HG03378 (cell line): ENCODE measurements at regions not wholly inside any gene's neighbourhood (a gene's known extent, or its start where the extent isn't known, plus 50 kb on each side); places are given as distances from the start of the nearest gene placed in this dataset.
A peak's percentile ranks its signal among the peaks of the same experiment; 100 is the strongest.

Source experiments
- ATAC-seq: cut with Tn5 transposase; IDR thresholded peaks from one replicate; pipeline ENCODE4 v1.9.1; 2021; ENCODE audit warnings: mild to moderate bottlenecking, moderate library complexity; ENCODE audit not compliant: unreplicated experiment

DNA sequence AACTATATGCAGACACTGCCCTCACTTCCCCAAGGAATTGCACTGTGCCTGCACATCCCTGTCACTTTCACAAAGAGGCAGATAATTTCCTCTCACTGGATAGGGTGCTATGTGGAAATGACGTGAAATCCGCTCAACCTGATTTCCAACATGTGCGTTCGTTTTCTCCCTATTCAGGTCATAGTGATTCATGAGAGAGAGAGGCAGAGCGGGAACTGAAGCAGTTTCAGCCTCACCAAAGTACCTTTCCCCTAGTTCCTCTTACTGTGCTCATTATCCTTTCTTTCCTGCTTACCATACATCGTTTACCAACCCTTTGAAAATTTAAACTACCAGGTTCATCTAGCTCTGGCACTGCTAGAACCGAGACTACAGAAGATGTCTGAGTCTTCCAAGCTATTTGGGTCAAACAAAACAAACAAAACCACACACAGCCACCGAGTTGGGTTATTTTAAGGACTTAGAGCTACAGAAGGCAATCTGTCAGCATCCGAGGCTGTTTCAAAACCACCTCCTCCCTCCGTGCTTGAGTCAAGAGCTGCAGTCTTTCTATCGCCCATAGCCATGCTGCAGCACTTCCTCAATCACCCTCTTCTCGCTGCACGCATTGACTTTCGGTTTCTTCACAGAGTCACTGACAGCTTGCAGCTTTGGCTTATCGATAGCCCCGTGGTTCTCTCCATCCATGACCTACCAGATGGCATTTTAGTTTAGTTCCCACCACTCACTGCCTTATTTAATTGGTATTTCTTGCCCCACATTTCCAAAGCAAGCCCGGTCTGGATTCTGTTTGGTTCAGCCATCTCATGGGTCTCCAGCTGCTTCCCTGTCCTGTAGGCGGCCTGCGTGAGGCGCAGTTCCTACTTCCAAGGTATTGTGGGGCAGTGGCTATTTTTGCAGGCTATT lies 1395.8 kb downstream of the EFNB2 start:
- peak; percentile 96 for ATAC-seq

DNA sequence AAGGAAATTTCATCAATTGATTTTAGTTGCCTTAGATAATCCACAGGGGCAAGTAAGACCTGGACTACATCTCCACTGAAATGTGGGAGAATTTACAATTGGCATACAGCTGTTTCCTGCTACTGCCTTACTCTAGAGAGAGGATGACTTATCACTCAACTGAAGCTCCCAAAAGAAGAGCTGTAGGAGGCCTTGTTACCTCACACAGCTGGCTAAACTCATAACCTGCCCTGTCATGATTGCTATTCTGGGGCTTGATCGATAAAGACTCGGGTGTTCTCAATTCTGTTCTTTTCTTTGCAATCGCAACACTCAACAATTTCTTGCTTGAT lies 1396.4 kb downstream of the EFNB2 start:
- ATAC-seq, result peak; percentile 21

DNA sequence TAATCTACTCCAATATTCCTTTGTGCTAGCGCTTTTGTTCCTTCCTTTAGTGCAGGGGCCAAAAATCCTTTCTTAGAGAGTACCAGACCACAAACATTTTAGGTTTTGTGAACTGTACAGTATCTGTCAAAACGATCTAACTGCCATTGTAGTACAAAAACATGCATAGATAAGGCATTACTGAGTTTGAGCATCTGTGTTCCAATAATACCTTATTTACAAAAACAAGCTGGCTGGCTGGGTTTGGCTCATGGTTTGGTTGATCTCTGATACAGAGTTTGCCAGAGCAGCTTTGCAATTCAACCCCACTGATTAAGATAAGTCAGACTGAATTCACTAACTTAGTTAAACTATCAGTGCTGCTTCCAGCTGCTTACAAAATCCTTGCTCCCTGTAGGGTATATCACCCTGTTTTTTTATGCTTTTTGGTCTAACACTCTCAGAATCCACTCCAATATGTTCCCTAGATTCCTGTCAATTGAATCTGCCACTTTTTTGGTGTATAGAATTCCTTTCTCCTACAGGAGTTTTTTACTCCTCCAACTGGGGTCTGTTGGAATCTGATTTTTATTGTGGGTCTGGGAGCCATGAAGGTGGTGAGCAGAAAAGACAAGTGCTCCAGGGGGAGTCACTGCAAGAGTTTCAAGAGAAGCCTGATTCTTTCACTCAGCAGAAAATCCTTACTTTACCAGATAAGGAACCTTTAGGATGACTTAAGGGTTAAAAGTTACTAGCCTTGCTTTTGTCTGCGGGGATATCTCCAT lies 1399.4 kb downstream of the EFNB2 start:
- ATAC-seq, result no peak

DNA sequence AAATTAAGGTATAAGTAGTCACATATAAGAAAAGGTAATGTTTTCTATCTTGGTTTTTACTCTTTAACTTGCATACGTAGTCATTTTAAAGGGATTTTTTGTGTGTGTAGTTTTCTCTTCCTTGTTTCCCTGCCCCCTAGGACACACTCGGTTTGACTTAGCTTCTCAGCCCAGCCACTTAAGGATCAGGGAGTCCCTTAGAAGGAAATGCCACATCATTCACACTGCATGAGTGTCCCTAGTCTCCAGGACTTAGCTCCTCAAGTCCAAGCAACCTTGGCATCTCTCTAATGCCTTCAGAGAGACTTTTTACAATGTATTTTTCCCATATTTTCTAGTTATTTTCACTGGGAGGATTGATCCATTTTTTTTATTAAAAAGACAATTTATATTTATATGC lies 1407.7 kb downstream of the EFNB2 start:
- no peak for ATAC-seq

DNA sequence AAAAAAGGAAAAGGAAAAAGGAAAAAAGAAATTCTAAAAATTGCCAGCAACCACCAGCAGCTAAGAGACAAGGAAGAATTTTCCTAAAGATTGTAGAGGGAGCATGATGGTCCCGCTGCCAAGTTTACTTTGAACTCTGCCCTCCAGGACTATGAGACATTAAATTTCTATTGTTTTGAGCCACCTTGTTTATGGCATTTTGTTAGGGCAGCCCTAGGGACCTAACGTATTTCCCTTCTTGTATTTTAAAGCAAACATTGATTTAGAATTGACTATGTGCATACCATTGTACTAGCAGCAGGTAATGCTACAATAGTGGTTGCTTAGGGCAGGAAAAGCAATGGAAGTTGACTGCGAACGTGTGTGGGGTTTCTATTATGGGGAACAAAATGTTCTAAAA lies 1414.2 kb downstream of the EFNB2 start:
- ATAC-seq, result no peak

DNA sequence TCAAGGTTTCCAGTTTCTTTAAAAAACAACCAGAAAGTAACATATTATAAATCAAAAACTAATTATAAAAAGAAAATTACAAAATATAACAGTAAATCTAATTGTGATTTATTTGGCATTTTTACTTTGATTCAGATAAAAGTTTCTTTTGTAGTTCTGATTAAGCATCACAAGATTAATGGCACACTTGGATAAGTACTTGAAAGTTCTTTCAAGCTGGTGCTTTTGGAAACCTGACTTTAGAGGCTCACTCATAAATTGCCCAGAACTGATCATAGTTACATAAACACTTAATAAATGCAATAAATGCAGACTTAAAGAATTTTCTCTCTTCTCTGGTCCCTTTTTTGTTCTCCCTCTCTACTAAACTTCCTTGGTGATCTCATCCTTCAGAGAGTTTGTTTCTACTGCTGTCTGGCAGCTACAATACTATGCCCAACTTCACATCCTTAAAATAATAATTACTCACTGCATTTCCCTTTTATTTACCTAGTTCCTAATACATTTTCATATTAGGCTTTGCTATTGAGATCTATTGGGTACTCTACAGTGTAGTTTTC lies 1417.0 kb downstream of the EFNB2 start:
- no peak for ATAC-seq

DNA sequence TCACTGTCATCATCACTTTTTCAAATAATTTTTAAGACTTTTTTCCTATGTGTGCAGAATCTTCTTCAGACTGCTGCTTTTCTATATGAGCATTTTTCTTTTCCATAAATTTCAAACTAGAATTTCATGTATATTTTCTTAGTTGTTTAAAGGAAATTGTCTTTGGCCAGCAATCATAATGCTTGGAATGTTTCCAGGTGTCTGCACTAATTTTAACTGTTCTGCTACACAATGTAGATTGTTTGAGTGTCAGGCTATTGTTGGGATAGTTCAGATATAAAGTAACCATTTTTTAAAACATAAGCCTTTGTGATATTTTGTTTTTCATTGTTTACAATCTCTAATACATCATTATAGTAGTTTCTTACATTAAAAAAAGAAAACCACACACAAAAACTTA lies 1418.5 kb downstream of the EFNB2 start:
- no peak for ATAC-seq

DNA sequence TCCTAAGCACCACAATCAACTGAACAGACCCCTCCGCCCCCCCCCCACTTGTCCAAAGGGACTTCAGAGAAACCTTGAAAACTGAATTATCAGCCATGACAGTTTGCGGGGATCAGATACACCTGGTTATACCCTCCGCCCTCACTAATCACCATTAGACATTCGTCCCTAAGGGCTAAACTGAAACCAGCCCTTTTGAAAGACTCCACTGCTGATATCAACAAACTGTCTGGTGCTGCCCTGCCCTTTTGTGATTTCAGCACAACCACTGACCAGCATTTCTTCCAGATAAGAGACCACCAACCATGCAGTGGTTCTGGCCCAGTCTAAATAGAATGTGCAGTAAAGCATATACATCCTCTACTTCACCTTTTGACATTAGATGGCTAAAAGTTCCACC lies 1422.9 kb downstream of the EFNB2 start:
- no peak for ATAC-seq

DNA sequence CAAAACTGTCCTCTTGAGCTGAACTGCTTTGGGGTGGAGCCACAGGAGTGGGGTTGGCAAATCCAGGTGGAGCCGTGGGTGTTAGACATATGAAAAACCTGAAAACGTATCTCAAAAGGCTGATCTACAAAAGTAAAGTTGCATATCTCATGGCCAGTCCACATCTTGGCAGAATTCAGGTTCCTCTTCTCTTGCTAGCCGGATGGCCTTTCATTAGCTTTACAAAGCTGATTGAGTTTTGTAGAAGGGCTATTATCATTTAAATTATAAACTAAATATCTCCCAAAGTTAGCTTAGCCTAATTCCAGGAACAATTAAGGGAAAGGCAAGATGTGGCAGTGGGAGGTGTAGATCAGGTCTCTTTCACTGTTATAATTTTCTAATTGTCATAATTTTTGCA lies 1427.7 kb downstream of the EFNB2 start:
- no peak for ATAC-seq

DNA sequence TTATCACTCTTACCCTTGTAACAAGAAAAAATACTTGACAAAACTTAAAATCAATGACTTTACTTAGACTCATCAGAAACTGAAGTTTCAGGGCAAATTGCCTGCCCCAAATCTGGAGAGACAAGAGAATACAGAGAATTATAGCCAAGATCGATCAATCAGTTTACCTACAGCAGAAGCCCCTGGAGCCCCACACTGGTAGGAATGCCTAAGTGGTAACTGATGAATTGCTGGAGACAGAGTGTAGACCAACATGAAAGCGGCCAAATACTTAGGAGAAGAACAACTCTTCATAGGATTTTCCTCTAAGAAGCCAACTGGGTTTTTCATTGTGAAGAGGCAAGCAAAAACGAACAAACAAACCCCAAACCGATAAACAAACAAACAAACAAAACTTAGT lies 1430.0 kb downstream of the EFNB2 start:
- no peak for ATAC-seq

DNA sequence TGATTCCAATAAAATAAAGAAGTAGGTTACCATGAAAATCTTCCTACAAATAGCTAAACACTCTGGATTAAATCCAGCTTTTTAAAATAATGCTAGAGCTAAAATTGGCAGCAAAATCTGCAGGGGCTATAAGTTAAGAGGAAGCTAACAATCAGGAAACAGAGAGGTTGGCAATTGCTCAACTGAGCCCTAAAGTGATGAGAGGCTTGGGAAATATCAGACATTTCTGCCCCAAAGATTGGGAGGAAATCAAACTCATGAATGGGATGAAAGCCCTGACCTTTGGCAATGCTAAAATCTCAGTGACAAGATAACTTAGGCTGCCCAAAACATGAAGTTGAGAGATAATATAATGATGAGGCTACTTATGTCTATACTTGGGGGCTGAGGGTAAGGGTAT lies 1437.9 kb downstream of the EFNB2 start:
- no peak for ATAC-seq

DNA sequence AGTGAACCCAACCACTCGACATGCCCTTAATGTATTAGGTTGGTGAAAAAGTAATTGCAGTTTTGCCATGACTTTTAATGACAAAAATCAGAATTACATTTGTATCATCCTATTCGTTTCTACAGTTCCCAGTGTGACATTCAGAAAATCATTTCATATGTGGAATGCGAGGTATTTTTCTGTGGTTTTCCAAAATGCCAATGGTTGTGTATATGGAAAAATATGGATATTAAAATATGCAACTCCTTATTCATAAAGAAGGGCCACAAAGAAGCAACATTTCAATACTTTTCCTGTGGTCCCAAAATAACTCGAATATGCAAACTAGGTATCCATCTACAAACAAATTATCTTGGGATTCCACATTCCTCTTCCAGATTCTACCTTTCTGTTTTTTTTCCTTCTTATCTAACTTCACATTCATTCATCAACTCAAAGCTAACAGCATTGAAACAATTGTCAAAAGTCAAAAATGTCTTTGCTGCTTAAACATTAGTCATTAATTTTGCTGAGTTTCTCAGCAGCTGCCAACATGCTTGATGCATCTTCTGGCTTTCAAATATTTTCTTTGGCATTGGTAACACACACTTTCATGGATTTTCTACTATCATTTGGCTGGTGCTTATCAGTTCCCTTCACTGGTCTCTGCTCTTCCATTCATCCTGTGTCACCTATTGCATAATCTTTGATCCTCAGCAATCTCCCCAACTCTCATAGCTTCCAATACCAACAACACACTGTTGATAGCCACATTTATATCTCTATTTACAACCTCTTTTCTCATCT lies 1445.4 kb downstream of the EFNB2 start:
- no peak for ATAC-seq

DNA sequence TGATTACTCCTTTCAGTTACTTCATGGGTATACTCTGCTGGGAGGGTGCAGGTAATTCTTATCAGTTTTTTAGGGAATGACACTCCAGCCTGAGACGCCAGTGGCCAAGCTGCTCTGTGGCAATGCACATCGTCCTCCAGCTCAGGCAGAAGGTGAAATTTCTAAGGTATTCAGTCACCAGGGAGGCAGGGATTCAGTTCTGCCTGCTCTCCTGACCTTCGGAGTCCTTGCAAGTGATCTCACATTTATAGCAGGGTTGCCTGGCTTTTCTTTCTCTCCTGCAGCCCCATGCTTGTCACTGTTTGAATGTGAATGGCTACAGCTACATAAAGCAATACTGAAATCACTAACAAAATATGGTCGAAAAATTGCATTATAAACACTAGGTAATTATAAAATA lies 1447.5 kb downstream of the EFNB2 start:
- no peak for ATAC-seq

DNA sequence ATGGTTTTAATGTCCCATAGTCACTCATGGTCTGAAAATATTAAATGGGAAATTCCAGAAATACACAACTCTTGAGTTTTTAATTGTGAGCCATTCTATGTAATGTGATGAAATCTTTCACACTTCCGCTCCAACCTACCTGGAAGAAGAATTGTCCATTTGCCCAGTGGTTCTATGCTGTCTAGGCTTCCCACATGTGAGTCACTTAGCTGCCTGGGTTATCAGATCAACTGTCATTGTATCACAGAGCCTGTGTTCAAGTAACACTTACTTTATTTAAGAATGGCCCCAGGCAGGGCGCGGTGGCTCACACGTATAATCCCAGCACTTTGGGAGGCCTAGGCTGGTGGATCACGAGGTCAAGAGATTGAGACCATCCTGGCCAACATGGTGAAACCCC lies 1450.5 kb downstream of the EFNB2 start:
- ATAC-seq, result no peak

DNA sequence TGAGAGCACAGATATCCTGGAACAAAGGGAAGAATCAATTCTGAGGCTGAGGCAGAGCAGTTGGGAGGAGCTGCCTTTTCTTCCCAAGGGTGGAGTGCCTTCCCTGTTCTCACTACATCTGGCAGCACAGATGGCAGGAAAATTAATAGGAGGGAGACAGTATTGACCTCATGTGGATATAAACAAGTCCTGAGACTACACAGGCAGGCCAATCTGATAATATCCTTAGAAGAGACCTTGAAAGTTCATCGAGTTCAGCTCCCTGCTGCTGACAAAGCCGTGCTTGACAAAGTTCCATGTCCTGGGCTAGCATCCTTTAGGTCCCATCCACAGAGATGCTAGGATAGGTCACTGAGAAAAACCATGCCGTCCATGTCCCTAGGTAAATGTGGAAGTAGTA lies 1451.5 kb downstream of the EFNB2 start:
- no peak for ATAC-seq

DNA sequence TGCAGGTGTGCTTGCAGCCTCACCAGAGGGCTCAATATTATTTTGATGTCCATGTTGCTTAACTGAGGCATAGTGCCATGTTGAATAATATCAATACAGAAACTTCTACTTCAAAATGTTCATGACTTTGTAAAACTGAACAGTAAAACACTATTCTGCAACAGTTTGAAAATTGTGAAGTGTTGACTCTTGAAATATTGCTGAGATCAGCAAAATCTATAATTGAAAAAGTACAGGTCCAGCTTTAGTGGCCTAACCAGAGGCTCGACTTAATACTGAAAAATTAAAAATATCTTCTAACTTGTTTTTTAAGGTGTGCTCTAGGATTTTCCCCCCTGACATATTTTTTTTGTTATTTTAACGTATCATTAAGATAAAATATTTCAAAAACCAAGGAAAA lies 1460.7 kb downstream of the EFNB2 start:
- ATAC-seq, result no peak

DNA sequence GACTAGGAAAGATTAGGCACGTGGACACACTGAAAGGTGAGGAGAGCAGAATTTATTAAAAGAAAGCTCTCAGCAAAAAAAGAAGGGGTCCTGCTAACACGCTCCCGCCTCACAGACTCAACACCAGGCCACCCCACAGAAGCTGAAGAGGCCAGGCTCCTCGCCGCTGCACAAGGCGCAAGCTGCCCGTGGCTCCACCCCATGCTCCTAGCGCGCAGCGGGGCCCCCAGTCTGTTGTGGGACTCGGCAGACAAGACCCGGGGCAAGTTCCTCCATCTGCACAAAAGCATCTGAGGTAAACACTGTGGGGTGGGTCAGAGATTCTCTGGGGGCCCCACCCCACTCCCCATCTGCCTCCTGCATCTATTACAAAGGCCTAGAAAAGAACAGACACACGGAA lies 1462.4 kb downstream of the EFNB2 start:
- ATAC-seq, result no peak

DNA sequence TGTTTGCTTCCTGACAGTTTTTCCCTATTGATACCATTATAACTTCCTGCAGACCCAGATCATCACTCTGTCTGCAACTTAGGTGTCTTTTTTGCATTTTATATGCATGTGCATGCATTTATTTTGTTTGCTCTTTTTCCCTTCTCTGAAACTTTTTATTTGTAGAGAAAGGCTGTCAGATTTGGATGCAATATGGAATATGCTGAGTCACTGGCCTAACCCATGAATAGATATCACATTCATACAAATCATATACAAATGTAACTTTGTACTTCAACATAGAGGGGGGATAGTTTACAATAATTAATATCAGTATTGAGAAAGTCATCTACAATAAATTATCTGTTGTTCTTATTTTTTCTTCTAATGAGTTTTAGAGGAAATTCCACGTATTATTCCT lies 1465.0 kb downstream of the EFNB2 start:
- no peak for ATAC-seq

DNA sequence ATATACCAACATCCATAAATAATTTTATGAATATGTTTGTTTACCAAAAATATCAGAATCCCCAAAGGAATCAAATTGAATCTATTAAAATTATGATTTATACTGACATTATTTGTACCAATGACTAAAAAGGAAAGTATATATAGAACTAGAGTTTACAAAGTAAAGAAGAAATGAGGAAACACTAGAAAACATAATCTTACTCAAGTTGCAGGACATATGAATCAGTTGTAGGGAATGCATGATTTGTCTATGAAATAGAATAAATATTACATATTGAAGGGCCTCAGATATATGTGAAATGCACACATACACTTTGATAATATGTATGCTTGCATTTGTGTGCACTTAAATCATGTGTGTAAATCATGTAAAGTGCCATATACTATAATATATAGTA lies 1466.4 kb downstream of the EFNB2 start:
- no peak for ATAC-seq

DNA sequence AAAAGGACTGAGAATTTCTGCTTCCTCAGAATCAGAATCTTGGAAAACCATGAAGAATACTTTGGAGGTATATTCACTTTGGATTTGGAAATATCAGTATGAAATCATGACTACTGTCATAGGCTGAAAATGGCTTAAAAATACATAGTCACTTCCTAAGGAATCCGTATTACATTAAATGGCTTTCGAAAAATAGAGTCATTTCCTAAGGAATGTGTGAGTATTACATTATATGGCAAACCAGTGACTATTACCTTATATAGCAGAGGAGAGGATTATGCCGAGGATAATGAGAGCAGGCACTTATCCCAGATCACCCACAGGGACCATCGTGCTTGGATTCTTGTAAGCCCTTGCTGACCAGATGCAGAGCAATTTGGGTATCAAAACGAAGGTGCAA lies 1471.8 kb downstream of the EFNB2 start:
- no peak for ATAC-seq

DNA sequence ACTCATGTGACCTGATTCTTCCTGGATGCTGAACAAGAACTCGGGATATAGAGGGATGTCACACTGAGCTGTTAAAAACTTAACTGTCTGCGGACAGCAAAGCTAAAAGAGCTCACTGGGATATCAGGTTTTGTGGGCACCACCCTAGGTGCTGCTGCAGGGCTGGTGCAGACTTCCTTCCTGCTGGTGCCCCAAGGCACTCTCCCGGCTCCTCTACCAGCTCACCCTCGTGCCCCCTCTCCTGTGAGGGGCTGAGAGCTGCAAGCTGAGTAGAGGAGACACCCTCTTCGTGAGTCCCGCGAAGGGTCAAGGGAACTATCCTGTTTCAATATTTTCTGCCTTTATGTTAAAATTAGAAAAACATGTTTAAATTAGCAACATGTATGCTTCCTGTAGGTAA lies 1475.7 kb downstream of the EFNB2 start:
- ATAC-seq, result no peak
